ENCODE measurements at regions not wholly inside any gene's neighbourhood (a gene's known extent, or its start where the extent isn't known, plus 50 kb on each side); places are given as distances from the start of the nearest gene placed in this dataset.

GRCh38 chr1:36537190-36537768, 54.6 kb upstream of the CSF3R start:
- H3K27ac ChIP-seq, result no peak overlapping the region
- TF ChIP-seq ZFX (IDR thresholded peaks at IDR 0.05) (no peak), CTCF (conservative IDR thresholded peaks at IDR 0.05) (no peak)

- H3K27ac ChIP-seq, result no peak overlapping the region
- TF ChIP-seq ZFX (IDR thresholded peaks at IDR 0.05), result no peak
- no peak for TF ChIP-seq CTCF (conservative IDR thresholded peaks at IDR 0.05)
Measured at GRCh38 chr1:36536727-36537126, 54.0 kb upstream of the CSF3R start.

GRCh38 chr1:36534711-36535412, 52.1 kb upstream of the CSF3R start:
- TF ChIP-seq ZFX (IDR thresholded peaks at IDR 0.05) (no peak), CTCF (conservative IDR thresholded peaks at IDR 0.05) (no peak)
- H3K27ac ChIP-seq, result no peak overlapping the region

GRCh38 chr1:36533897-36534296, 51.2 kb upstream of the CSF3R start:
- TF ChIP-seq ZFX (IDR thresholded peaks at IDR 0.05), result no peak
- TF ChIP-seq CTCF (conservative IDR thresholded peaks at IDR 0.05), result no peak
- no peak overlapping the region for H3K27ac ChIP-seq

GRCh38 chr1:36532810-36533401, 50.2 kb upstream of the CSF3R start:
- TF ChIP-seq CTCF (conservative IDR thresholded peaks at IDR 0.05), result no peak
- TF ChIP-seq ZFX (IDR thresholded peaks at IDR 0.05), result no peak
- H3K27ac ChIP-seq, result no peak overlapping the region

All from C4-2B (cell line).